ENCODE measurements at regions not wholly inside any gene's neighbourhood (a gene's known extent, or its start where the extent isn't known, plus 50 kb on each side); places are given as distances from the start of the nearest gene placed in this dataset.

DNA sequence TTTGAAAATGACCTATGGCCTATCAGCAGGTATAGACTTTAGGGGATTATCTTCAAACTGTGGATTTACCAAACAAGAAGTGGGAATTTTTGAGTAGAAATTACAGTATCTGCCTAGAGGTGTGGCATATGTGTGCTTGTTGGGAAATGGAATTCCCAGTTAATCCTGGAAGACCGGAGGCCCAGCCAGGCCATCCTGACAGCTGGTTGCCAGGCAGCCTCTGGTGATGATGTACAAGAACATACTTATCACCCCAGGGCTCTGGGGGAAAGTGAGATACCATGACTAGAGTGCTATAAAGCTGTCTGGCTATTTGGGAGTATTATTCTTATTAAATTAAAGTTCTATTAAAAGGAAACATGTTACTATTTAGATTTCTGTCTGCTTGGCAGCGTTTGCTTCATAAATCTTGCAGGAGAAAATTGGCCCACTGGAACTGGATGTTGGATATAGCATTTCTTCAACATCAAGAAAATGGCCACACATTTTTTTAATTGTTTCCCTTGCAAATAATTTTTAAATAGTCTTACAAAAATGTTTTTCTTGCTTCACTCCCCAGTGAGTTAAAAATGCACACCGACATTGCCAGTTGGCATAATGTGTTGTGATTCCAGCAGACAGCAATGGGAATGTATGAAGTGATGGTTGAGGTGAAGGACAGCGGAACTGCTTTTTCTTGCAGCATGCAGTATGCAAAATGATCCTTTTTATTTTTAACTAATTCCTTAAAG, 187.8 kb downstream of the MYLK4 start:
- DNase-seq = no peak

DNA sequence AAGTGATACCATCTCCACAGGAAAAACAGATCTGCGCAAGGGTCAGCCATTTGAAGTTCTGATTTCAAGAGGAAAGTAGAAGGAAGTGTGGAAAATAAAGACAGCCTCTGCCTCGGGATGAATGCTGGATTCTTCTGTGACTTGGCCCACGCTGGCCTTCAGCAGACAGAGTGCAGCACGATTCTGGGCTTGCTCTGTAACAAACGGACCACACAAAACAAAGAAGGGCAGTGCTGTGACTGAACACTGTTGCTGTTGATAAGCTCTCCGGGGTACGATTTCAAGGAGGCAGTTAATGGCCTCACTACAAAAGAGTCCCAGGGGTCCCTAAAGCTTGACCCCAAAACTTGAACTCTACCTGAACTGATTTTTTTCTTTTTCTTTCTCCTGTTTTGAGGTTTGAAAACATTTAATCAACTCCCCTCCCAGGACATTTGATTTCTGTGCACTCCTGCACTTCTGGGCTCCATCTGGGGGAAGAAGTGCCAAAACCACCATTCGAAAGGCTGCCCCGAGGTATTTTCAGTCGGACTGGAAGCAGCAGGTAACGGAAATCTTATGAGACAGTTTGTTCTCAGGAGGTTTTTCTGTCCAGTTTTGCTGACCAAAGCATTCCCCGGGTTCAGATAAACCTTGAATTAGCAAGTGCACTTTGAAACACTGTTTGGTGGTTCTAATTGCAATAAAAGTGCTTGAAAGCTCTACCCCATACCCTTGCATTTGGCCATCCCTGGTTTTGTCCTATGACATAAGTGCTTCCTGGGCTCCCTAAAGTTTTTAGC, 189.6 kb downstream of the MYLK4 start:
- no peak for DNase-seq

DNA sequence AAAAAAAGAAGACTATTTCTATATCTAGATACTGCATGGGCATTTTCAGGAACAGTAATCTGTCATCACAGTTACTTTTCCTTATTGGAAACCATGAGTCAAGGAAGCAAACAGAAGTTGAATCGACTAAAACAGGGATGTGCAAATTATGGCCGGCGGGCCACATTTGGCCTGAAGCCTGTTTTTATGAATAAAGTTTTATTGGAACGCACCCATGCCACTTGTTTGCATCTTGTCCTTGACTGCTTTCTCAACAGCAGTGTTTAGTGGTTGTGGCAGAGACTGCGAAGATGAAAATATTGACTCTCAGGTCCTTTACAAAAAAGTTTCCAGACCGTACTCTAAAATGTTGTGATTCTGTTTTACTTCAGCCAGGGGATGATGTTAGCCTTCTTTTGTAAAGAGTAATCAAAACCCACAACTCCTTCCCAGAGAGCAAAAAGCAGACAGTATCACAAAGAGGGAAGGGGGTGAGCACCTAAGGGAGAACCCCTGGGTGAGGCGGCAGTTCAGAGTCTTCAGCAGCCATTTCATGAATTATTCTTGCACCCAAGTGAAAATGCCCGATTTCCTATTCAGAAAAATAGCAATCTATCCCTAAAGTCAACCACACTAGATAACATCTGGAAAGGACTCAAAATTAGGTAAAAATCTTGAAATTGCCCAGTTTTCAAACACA, 190.4 kb downstream of the MYLK4 start:
- DNase-seq = no peak

DNA sequence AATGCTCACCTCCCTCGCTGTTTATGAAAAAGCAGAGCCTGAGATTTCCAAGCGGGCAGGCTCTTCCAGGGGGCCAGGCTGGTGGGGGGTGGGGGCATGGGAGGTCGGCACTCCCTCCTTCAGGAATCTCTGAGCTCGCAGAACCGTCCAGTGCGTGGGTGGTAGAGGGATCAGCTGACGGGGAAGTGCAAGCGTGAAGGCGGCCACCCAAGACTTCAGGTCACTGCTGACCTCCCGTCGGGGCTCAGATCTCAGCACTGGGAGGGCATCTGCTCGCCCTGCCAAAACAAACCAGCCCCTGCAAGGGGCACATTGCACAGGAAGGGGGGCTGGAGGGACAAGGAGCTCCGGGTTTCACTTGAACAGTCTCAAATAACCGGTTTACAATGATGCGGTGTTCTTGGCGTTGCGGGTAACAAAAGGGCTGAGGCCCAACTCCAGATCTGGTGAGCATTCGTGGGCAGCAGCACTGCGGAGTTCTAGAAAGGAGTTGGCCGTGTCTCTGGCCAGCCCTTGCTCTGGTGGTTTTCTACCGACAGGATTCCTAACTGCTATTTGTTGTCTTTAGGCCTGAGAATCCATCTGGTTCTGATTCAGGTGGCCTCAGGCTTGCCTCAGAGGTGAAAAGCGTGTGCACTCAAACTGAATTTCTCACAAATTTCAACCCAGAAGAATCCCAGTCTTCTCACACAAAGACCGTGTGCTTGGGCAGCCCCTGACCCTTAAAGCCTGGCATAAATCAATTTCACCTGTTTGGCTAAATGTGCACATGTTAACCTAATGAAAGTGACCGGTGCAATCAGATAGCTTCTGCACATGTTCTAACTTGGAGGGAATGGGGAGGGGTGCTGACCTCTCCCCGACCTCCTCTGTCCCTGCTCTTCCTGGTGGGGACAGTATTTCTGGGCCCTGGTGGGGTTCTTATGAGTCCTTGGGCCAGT, 191.6 kb downstream of the MYLK4 start:
- no peak for DNase-seq

DNA sequence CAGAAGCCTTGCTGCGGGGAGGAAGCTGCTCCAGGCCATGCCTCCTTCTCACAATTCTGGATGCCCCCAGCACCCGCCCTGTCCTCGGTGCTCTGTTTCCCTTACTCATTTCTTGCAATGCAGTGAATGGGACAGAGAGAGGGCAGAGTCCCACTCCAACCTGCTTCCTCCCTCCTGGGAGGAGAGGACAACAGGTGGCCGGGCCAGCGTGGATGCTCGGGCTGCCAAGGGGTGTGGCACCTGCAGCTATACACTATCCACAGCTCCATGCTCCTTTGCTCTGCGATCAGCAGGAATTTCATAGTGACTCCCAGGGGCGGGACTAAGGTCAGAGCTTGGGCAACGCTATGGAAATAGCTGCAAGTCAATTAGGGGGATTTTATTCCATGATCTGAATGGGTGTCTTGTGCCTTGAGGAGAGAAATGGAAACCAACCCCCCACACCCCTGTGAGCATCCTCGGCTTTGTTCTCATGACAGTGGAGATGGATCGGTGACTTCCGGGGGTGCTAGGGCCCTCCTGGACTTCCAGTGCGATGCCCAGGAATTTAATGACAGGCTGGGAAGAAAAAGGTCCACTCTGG, 192.5 kb downstream of the MYLK4 start:
- DNase-seq = no peak

DNA sequence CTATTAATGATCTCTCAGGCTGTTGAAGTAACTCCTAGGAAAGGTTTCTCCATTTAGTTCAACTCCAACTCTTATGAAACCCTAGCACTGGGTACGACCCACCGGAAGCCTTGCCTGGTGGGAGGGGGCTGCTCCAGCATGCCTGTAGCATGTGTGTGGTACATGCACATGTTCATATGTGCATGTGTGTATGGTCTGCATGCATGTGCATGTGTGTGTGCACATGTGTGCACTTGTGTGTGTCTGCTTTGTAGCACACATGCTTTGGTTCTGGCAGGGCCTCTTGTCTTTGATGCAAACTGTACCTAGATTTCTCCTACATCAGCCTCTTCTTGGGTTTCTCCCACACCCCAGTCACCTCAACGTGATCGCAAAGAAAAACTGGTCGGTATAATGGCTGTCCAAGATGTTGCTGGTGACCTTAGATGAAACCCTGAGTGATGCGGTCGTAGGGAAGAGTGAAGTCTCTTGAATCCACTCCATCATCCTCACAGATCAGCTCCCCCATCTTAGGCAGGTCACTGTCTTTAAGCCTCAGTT, 193.5 kb downstream of the MYLK4 start:
- DNase-seq = no peak

DNA sequence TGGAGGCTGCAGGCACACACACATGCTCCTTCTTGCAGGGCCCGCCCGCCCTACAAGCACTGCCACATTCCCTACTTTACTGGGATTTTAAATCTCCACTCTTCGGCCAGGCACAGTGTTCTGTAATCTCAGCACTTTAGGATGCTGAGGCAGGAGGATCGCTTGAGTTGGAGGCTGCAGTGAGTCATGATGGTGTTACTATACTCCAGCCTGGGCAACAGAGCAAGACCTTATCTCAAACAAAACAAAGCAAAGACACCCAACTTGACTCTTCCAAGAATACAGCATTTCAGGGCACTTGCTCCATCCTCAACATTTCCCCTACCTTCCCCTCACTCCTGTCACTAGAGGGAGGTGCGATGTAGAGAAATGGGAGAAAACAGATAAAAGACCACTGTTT, 194.0 kb downstream of the MYLK4 start:
- no peak for DNase-seq

DNA sequence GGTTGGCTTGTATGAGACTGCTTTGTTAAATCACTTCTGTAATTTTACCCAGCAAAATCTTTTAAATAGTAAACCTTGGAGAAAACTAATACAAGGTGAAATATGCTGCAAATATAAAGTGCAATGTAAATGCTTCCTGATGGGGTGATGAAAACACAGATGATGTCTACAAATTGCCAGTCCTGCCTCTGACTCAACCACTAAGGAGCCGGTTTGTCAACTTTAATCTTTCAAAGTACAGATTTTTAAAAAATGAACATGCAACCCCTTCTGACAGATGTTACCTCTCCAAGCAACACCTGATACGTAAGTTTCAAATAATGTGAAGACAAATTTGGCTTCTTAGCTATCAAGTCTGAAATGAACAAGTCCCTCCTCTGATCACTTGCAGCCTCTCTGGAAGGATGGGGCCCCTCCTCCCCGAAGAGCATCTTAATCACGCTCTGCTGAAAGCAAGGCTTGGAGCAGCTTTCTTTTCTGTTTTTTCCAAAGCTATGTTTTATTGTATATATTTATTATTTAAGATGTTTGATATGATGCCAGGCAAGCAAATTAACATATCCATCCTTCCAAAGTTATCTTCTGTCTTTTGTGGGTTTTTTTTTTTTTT, 196.0 kb downstream of the MYLK4 start:
- no peak for DNase-seq

DNA sequence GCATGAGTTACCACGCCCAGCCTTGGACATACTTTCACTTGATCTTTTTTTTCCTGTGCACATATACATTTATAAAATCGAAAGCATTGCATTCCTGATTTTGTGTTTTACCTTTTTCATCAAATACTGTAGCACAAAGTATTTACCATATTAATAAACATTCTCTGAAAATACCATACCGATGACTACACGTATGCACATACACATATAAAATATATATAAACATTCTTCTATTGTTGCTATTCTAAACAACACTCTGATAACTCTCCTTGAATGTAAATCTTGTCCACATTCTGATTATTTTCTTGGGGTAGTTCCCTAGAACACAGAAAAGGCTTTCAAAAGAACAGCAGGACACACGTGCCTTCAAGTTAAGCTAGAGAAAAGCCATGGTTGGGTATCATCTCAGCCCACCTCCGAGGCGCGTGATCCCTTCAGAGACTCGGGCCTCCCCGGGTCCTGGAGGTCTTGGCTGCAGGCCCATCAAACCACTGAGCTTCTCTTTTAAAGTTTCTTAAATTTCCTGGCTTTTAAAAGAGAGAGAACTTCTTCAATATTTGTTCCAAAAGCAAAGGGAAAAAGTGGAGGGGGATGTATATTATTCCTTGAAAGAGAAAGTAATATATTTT, 198.1 kb downstream of the MYLK4 start:
- no peak for DNase-seq

DNA sequence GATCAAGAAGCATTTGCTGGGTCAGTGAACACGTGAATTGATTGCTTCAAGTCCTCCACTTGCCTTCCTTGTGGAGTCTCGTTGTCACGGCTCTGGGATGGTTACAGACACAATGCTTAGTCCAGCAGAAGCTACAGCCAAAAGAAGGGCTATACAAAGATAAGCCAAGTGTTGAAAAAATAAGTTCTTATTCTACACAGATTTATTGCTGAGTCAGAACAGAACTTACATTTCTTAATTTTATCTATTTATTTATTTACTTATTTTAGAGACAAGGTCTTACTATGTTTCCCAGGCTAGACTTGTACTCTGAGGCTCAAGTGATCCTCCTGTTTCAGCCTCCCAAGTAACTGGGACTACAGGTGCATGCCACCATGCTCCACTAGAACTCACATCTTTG, 199.0 kb downstream of the MYLK4 start:
- DNase-seq = no peak

DNA sequence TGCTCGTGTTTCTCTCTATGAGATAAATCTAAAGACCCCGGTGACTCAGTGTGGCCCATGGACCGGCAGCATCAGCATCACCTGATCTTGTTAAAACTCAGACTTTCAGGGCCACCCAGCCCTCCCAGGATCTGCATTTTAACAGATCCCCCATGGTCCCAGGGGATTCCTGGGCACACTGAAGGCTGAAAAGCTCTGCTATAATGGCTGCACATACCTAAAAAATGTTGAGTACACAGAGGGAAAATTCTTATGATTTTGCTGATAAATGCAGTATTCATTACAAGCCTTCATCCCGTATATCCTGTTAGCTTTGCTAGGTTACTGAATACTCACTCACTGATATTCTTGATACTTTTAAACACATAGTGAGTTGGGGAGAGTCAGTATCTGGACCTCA, 200.5 kb downstream of the MYLK4 start:
- DNase-seq = no peak

DNA sequence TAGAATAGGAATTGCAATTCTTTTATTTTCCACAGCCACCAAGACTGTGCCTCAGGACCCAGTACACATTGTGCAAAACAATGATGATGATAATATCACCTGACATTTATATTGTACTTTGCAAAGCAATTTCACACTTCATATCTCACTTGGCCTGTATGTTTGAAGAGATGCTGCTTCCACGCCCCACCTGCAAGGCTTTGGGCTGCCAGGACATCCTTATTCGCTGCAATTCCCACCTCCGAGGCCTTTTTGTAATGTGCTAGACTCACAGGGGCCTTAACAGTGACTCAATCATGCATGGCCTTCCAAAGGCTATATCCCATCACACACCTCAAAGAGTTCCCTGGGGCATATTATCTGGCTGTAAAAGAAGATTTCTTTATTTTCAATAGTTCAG, 200.9 kb downstream of the MYLK4 start:
- DNase-seq = no peak

DNA sequence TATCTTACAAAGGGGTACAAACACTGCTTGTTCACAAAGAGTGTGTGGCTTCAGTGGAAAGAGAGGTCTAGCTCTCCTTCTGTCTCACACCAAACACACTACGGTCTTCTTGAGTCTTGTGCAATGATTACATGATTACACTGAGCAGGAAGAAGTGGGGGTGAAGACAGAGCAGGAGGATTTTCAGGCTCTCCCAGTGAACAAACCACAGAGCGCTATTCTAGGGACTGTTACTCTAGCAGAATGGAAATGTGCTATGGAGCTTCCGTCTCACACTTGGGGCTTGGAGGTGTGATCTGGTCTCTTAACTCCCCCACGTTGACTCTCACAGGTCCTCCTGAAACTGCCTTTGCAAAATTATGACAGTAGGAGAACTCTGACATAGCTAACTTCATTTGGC, 203.4 kb downstream of the MYLK4 start:
- no peak for DNase-seq

DNA sequence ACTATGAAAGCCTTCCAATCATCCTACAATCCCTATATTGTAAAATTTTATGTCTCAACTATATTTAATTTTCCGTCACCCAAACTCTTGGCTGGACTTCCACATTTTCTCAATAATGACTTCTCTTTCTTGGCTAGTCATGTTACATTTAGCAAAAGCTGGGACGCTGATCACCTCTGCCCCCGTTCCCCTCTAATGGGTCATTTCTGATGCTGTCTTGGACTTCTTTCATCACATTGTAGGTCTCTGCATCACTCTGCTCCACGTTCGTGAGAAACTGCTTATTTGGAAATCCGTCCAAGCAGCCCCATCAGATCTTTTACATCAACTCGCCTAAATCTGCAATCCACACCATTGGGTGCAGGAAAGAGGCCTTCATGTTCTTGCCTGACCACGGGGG, 203.8 kb downstream of the MYLK4 start:
- no peak for DNase-seq

DNA sequence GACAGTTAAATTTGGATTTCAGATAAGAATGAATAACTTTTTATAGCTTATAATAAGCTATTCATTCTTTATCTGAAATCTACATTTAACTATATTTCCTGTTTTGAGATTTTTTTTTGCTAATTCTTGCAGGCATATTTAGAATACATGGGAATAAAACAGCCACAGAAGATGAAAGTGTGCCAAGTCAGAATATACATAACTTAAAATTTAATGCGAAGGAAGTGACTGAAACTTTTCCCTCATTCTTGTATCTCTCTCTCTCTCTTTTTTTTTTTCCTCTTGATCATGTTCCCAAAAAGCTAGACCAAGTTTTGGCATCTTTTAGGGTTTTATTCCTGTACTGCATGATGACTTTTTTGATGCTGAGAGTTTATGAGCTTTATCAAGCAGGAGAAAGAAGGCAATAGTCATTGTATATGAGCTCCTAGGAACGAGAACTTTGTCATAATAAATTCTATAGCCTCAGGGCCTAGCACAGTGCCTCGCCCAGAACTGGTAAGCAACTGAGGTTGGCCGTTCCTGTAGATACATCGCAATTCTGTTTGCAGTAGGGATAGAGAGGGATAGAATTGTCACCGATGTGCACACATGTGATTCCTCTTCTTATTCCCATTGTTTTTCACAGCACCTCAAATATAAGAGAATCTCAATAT, 205.2 kb downstream of the MYLK4 start:
- DNase-seq = no peak

DNA sequence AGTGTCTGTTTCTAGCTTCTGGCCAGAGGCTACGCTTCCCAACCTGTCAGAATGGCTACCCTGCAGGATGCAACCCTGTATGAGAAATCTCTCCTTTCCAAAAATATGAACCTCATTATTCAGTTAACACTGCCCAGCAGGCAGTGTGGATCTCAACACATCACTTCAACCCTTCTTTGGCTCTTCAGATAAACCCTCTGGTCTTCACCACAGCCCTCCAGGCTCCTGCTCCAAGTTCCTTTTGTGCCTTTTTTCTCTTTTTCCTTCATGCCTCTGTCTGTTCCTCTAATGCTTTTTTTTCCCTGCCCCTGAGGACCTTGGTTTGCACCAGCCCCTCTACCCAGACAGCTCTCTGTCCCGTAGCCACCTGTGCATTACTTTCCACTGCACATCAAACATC, 207.4 kb downstream of the MYLK4 start:
- DNase-seq = no peak

DNA sequence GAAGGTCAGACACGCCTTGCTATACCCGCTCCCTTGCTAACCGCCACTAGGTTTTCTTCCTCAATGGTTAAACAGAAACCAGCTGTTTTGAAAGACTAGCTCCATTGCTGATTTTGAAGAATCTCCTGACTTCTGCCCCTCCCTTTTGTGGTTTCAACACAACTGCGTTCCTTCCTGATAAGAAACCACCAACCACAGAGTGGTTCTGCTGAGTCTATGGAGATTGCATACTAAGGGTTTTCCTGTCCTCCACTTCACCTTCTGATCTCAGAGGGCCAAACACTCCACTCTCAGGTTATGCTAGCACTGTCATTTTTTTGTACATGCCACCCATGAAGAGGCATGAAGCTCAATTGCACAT, 207.9 kb downstream of the MYLK4 start:
- peak; percentile 71 for DNase-seq

DNA sequence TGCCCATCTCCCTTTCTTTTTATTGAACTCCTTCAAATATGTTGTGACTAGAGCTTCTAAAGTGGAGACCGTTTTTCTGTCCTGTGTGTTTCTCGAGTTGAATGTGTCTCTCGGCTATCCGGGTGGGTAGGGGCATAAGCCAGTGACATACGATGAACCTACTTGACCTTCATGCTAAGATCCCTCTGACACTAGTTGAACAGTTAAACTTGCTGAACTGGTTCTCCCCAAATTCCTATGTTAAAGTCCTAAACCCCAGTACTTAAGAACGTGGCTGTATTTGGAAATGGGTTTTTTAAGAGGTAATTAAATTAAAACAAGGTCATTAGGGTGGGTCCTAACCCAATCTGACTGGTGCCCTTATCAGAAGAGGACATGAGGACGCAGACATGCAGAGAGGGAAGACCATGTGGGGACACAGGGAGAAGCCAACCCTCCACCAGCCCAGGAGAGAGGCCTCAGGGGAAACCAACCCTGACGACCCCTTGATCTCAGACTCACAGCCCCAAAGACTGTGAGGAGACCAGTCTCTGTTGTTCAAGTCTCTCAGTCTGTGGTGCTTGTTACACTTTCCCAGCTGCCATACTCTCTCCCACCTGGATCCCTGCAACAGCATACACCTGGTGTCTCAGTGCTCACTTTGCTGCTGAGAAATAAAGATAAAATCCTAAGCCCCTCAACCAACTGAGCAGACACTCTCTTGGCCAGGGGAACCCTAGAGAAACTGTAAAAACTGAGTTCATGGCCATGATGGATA, 208.4 kb downstream of the MYLK4 start:
- DNase-seq = no peak

DNA sequence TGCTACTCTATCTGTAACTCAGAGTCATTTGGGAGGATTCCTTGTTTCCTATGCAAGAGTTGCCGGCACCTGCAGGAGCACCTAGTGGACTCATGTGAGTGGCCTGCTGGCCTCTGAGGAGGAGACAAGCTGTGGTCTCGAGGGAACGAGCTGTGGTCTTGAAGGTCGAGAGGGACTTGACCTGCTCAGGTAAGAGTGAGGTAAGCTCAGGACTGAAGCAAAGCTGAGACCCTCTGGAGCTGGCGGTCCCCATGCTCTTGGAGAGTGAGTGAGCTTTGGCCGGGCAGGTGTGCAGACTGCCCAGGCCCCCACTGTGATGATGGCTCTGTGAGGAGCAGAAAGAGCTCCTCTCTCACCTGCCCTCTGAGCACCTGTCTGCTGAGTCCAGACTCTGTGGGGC, 214.3 kb downstream of the MYLK4 start:
- no peak for DNase-seq

DNA sequence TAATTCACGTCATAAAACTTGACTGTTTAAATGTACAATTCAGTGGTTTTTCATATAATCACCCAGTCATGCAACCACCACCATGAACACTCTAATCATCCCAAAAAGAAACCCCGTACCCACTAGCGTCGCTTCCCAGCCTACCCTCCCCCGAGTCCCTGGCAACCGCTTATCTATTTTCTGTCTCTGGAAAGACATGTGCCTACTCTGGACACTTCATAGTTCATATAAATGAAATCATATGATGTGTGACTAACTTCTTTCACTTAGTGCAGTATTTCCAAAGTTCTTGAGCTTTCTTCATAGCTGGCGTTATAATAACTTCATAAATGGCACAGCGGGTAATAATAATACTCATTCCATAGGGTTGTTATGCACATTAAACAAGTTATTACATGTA, 215.2 kb downstream of the MYLK4 start:
- no peak for DNase-seq

Measured in DMS79 (cell line).